HK-2 (cell line): ENCODE measurements at regions not wholly inside any gene's neighbourhood (a gene's known extent, or its start where the extent isn't known, plus 50 kb on each side); places are given as distances from the start of the nearest gene placed in this dataset.

Experiments used
- DNase-seq: peaks from one replicate; pipeline ENCODE4 v3.0.0-alpha.2; 2018; ENCODE audit not compliant: unreplicated experiment

DNA sequence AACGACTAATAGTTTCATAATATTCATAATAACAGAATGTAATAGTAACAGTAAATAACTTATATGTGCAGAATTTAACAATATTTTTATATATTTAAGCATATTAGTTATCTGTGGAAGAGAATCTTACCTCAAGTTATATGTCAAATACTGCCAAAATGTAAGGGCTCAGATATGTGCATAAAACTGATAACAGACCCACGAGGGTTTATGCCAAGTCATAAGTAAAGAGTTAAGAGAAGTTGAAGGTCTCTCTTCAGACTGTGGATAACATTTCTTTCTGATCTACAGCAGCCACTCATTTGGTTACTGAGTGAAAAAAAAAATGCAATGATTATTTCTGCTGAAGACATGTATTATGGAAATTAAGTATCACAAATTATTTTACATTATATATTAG, 1167.8 kb upstream of the NCAM2 start:
- no peak for DNase-seq

GRCh38 chr21:19832551-19832950, 1165.7 kb upstream of the NCAM2 start:
- DNase-seq = no peak

- no peak for DNase-seq
Observed at GRCh38 chr21:19833082-19833481, 1165.1 kb upstream of the NCAM2 start.

DNA sequence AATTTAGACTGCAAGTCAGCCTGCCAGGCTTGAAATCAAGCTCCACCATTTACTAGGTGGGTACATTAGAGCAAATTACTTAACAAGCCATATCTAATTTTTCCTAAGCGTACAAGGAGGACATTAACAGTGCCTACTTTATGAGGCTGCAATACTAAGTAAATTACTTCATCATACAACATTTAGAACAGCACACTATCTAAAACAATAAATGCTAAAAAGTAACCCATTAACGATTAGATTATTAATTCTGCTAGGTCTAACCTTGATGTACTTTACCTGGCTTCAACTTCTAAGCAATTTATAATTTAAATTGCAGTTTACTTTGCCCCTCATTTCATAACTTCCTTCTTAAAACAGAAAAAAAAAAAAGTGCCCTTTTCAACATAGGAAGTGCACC, 1155.6 kb upstream of the NCAM2 start:
- DNase-seq = no peak

- DNase-seq = no peak
Observed at GRCh38 chr21:19844334-19844733, 1153.9 kb upstream of the NCAM2 start.

- DNase-seq = no peak
Observed at GRCh38 chr21:19850157-19850556, 1148.1 kb upstream of the NCAM2 start.

GRCh38 chr21:19853061-19853460, 1145.1 kb upstream of the NCAM2 start:
- DNase-seq = no peak

DNA sequence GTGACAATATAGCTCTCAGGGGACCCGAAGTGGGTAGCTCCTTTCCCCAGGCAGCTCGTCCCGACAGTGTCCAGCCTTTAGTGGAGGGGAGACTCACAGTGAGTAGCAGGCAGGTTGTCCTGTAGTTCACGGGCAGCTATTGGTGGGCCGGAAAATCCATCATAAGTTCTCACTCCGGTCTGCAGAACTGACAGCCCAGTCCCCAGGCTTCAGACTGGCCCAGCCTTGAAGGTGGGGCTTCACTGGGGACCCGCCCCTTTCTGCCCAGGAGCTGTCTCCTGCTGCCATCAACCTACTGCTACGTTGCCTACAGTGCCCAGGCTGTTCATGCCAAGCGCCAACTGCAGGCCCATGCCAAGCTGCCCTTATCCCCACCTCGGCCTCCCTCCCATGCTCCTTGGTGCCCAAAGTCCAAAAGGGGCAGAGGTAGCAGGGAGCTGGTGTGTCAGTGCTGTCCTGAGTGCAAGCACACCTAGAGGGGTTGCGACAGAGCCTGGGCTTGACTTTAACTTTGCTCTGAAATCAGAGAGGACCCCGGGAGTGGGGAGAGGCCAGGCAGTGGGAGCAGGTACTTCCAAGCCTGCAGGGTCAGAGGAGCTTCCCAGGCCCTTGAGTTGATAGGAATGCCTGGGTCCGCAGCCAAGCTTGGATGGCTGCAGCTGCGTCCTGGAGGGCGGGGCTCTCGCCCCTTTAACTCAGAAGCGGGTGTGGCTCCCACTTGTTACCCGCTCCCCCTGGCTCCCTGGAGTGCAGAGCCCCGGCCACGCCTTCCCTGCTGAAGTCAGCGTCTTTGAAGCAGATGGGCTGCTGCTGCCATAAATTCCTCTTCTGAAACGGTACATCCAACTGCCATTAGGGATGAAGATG, 1144.3 kb upstream of the NCAM2 start:
- no peak for DNase-seq

DNA sequence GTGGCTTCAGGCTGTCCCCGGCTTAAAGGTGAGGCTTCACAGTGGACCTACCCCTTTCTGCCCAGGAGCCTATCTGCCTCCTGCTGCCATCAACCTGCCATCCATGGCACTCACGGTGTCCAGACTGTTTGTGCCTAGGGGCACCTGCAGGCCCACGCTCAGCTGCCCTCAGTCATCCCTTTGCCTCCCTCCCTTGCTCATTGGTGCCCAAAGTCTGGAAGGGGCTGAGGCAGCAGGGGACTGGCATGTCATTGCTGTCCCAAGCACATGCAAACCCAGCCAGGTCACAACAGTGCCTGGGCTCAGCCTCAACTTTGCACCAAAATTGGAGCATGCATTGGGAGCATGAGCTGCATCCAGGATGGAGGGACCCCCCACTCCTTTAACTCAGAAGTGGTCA, 1142.7 kb upstream of the NCAM2 start:
- DNase-seq = no peak

DNA sequence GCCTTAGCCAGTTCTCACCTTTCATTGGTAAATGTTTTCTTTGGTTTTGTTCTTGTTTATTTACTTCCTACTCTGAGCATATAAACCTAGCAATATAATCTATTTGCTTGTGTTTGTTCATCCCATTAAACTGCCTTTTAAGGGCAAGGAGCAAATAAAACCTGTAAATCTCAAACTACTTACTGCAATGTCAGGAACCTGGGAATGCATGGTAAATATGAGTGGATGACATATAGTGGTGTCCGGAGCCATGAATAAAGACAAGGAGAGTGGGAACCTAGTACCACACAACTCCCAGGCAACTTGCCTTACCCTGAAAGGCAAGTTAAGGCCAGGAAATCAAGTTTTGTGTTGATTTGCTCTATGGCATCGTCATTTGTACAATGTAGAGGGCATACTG, 1133.7 kb upstream of the NCAM2 start:
- no peak for DNase-seq

GRCh38 chr21:19870682-19871081, 1127.5 kb upstream of the NCAM2 start:
- no peak for DNase-seq

DNA sequence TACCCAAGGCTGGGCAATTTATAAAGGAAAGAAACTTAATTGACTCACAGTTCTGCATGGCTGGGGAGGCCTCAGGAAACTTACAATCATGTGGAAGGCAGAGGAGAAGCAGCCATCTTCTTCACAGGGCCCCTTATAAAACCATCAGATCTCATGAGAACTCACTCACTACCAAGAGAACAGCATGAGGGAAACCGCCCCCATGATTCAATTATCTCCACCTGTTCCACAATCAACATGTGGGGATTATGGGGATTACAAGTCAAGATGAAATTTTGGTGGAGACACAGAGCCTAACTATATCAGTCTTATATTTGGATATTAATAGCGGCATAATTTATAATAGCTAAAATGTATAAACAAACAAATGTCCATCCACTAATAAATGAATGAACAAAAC, 1123.7 kb upstream of the NCAM2 start:
- no peak for DNase-seq

GRCh38 chr21:19878133-19878532, 1120.1 kb upstream of the NCAM2 start:
- DNase-seq = no peak

DNA sequence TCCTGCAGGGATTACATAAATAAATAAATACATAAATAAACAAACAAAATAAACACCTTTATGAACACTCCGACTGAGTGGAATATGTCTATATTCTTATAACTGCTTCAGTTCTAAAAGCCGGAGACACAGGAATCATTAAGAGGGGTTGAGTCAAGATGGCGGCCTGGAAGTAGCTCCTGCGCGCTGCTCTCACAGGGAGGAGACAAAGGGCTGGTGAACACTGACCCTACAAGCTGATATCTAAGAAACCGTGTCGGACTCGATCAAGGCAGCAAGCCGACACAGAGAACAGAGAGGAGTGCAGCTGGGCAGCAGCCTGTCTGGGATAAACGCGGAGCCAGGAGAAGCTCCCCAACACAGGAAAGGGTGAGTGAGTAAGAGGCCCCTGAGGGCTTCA, 1098.6 kb upstream of the NCAM2 start:
- DNase-seq = no peak

GRCh38 chr21:19900149-19900548, 1098.1 kb upstream of the NCAM2 start:
- DNase-seq = no peak

GRCh38 chr21:19908390-19908789, 1089.8 kb upstream of the NCAM2 start:
- DNase-seq = no peak

DNA sequence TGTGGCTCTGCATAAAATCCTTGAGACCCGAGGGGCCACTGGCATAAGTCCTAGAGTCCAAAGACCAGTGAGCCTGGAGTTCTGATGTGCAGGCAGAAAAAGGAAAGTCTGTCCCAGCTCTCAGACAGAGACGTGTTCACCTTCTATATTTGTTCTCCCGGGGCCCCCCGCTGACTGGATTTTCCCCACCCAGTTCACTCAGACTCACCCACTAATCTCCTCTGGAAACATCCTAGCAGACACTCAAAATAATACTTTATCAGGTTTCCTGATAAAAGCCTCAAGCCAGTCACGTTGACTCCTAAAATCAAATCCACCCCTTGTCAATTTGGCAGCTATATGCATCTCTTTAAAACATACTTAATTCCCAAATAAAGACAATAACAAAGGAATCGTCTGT, 1084.2 kb upstream of the NCAM2 start:
- no peak for DNase-seq

- DNase-seq = no peak
Observed at GRCh38 chr21:19921211-19921610, 1077.0 kb upstream of the NCAM2 start.

DNA sequence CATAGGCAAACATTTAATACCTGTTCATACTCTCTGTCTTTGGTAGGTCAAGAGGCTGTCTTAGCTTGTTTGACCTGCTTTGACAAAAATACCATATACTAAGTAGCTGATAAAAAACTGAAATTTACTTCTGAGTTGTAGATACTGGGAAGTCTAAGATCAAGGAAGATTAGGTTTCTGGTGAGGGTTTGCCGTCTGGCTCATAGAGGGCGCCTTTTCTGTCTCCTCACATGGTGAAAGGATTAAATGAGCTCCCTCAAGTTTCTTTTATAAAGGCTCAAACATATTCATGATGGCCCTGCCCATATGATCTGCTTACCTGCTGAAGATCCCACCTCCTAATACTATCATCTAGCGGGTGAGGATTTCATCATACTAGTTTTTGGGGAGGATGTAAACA, 1076.1 kb upstream of the NCAM2 start:
- no peak for DNase-seq

- DNase-seq = no peak
Observed at GRCh38 chr21:19935467-19935866, 1062.7 kb upstream of the NCAM2 start.

GRCh38 chr21:19937619-19938018, 1060.6 kb upstream of the NCAM2 start:
- no peak for DNase-seq

DNA sequence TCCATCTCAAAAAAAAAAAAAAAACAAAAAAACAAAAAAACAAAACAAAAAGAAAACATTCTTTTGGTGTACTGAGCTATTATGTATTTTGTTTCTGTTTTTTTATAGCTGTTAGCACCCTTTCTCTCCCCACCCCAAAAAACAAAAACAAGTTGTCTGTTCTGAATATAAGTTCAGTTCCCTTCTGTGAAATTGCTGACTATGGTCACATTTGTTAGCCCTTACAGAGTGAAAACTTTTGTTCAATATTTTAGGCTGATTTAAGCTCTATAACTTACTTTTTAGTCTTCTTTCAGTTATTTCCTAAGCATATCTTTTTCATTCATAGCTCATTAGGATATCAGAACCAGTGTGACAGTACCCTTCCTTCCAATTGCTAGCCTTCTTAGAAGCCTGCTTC, 1056.6 kb upstream of the NCAM2 start:
- DNase-seq = no peak

DNA sequence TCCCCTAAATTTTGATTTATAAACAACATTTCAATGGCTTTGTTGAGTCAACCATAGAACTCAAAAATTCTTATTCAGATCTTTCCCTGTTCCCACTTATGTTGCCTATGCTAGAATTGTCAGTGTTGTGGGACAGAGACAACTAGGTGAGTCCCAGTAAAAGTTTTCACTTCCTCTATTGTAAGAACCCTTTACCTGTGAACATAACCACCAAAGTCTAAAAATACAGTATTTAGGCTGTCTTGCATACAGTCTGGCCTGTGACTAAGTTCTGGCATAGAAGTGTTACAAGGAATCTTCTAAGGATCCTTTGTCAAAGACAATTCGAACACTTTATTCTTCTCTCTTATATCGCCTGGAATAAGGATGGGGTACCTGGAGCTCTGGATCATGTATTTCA, 1047.9 kb upstream of the NCAM2 start:
- DNase-seq = no peak

DNA sequence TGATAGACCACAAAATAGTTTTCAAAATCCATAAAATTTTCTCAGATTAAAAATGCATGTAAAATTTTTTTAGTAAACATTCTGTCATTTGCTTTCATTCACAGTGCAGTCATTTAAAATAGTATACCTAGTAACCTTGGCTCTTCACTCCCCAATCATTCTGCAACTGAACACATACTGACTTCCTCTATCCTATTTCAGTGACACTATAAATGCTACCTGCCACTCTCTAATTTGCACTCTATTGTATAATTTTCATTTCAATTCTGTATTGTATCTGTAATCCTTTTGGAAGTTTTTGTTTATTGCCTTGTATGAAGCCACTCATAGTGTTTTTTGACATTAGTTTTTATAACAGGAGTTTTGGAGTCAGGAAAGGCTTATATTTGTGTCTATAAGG, 1029.1 kb upstream of the NCAM2 start:
- no peak for DNase-seq
